Esophagus squamous epithelium (tissue), 5 donors: ENCODE measurements at regions not wholly inside any gene's neighbourhood (a gene's known extent, or its start where the extent isn't known, plus 50 kb on each side); places are given as distances from the start of the nearest gene placed in this dataset.

Experiments
- DNase-seq: peaks from one replicate; lab custom pipeline; 2025; lab: John Stamatoyannopoulos, UW
- H3K27ac ChIP-seq, 4 donors: fragments of 200-600 bp; sonication (generic); one replicate each; pipeline ENCODE4 v1.5.1; 2016 to 2019; ENCODE audit warnings: mild to moderate bottlenecking in 1 of 4
- H3K27me3 ChIP-seq, 4 donors: fragments of 200-600 bp; sonication (generic); 1 replicate in 3 of 4; 2 replicates in 1 of 4; pipeline versions ENCODE4 v1.5.1 to v1.6.0; 2017 to 2021; ENCODE audit warnings: antibody characterized with exemption in 1 of 4
- H3K36me3 ChIP-seq, 3 donors: fragments of 200-600 bp; sonication (generic); one replicate each; pipeline ENCODE4 v1.5.1; 2016 to 2019
- H3K4me1 ChIP-seq, 3 donors: fragments of 200-600 bp; sonication (generic); one replicate each; pipeline ENCODE4 v1.5.1; 2017 to 2019
- H3K4me3 ChIP-seq, 4 donors: fragments of 200-600 bp; sonication (generic); 1 replicate in 3 of 4; 2 replicates in 1 of 4; pipeline ENCODE4 v1.5.1; 2016 to 2019; ENCODE audit warnings: mild to moderate bottlenecking in 2 of 4, moderate library complexity in 1 of 4
- H3K9me3 ChIP-seq, 3 donors: fragments of 200-600 bp; sonication (generic); one replicate each; pipeline ENCODE4 v1.5.1; 2016 to 2019
- CTCF ChIP-seq, 6 experiments: fragments of 450-650 bp in 4 of 6; fragments of 200-600 bp in 2 of 6; sonication (generic) in 2 of 6; IDR thresholded peaks; one replicate each; pipeline ENCODE4 v1.5.1; 2016 to 2019; ENCODE audit warnings: antibody characterized with exemption in 6 of 6, mild to moderate bottlenecking in 4 of 6, moderate library complexity in 4 of 6
- POLR2A ChIP-seq, 4 donors: fragments of 450-650 bp; IDR thresholded peaks; one replicate each; pipeline ENCODE4 v1.6.1; 2017; ENCODE audit warnings: antibody characterized with exemption in 4 of 4, mild to moderate bottlenecking in 4 of 4, moderate library complexity in 3 of 4
- WGBS, 2 donors: methylation state at CpG; one replicate each; pipeline ENCODE4 v1.1.5; 2018; 5-methylcytosine and 5-hydroxymethylcytosine counted together
- intact Hi-C: fragments of 100-400 bp; cut with DNase I; formaldehyde crosslinking; loops from one replicate; pipeline ENCODE4 v1.15.0; 2022
- donor health status: DM: yes; HTN: yes; CAD: no.

GRCh38 chr7:41878309-41879295 is 175.7 kb upstream of the INHBA start:
- Histone ChIP-seq H3K4me3 (no peak overlapping the region), H3K36me3 (no peaks in the 10 kb centered on the region), H3K4me1 (peaks cover 0 to 4% (median 0%) of the 10 kb centered on the region in 3 donors), H3K27ac (no peak overlapping the region), H3K27me3 (peaks cover 0 to 7% (median 0%) of the 10 kb centered on the region in 4 donors), H3K9me3 (no peaks in the 10 kb centered on the region)
- no peak for DNase-seq
- WGBS, 2 donors, result 43 to 56% methylated on average over 5 to 7 of the region's 7 CpGs
- intact Hi-C loops, result no loop called here
- no peak for TF ChIP-seq POLR2A (IDR thresholded peaks at IDR 0.05)
- TF ChIP-seq CTCF (IDR thresholded peaks at IDR 0.05), result no peak

GRCh38 chr7:41877118-41877517 is 174.2 kb upstream of the INHBA start:
- H3K27me3 ChIP-seq, result peaks cover 0 to 7% (median 0%) of the 10 kb centered on the region in 4 donors
- intact Hi-C loops, result no loop called here
- no peak for TF ChIP-seq CTCF (IDR thresholded peaks at IDR 0.05)
- no peak for TF ChIP-seq POLR2A (IDR thresholded peaks at IDR 0.05)
- H3K4me3 ChIP-seq, result no peak overlapping the region
- WGBS, 2 donors, result 77 to 87% methylated on average over 7 of the region's 7 CpGs
- H3K9me3 ChIP-seq, result no peaks in the 10 kb centered on the region
- no peak for DNase-seq
- peaks cover 0 to 1% (median 0%) of the 10 kb centered on the region in 3 donors for H3K4me1 ChIP-seq
- H3K36me3 ChIP-seq, result no peaks in the 10 kb centered on the region
- H3K27ac ChIP-seq, result no peak overlapping the region

GRCh38 chr7:41875513-41875912 is 172.6 kb upstream of the INHBA start:
- Histone ChIP-seq H3K27ac (no peak overlapping the region), H3K4me1 (no peaks in the 10 kb centered on the region), H3K27me3 (peaks cover 0 to 7% (median 0%) of the 10 kb centered on the region in 4 donors), H3K4me3 (no peak overlapping the region), H3K9me3 (no peaks in the 10 kb centered on the region), H3K36me3 (no peaks in the 10 kb centered on the region)
- no peak for TF ChIP-seq POLR2A (IDR thresholded peaks at IDR 0.05)
- no peak for TF ChIP-seq CTCF (IDR thresholded peaks at IDR 0.05)
- intact Hi-C loops, result no loop called here
- WGBS, 2 donors, result 63 to 78% methylated on average over 6 of the region's 6 CpGs
- no peak for DNase-seq

GRCh38 chr7:41874201-41874785 is 171.4 kb upstream of the INHBA start:
- Histone ChIP-seq H3K36me3 (no peaks in the 10 kb centered on the region), H3K27me3 (peaks cover 0 to 7% (median 0%) of the 10 kb centered on the region in 4 donors), H3K9me3 (no peaks in the 10 kb centered on the region), H3K4me1 (no peaks in the 10 kb centered on the region), H3K4me3 (no peak overlapping the region), H3K27ac (no peak overlapping the region)
- WGBS, 2 donors, result 29 to 37% methylated on average over 3 of the region's 3 CpGs
- DNase-seq, result no peak
- intact Hi-C loops, result no loop called here
- TF ChIP-seq CTCF (IDR thresholded peaks at IDR 0.05), result no peak
- TF ChIP-seq POLR2A (IDR thresholded peaks at IDR 0.05), result no peak

GRCh38 chr7:41873741-41874140 is 170.9 kb upstream of the INHBA start:
- Histone ChIP-seq H3K4me3 (no peak overlapping the region), H3K9me3 (no peaks in the 10 kb centered on the region), H3K27ac (no peak overlapping the region), H3K36me3 (no peaks in the 10 kb centered on the region), H3K27me3 (peaks cover 0 to 7% (median 0%) of the 10 kb centered on the region in 4 donors), H3K4me1 (no peaks in the 10 kb centered on the region)
- intact Hi-C loops, result no loop called here
- 45 to 49% methylated on average over 2 of the region's 2 CpGs for WGBS, 2 donors
- no peak for TF ChIP-seq CTCF (IDR thresholded peaks at IDR 0.05)
- no peak for TF ChIP-seq POLR2A (IDR thresholded peaks at IDR 0.05)
- DNase-seq, result no peak
